ENCODE measurements at regions not wholly inside any gene's neighbourhood (a gene's known extent, or its start where the extent isn't known, plus 50 kb on each side); places are given as distances from the start of the nearest gene placed in this dataset.

DNA sequence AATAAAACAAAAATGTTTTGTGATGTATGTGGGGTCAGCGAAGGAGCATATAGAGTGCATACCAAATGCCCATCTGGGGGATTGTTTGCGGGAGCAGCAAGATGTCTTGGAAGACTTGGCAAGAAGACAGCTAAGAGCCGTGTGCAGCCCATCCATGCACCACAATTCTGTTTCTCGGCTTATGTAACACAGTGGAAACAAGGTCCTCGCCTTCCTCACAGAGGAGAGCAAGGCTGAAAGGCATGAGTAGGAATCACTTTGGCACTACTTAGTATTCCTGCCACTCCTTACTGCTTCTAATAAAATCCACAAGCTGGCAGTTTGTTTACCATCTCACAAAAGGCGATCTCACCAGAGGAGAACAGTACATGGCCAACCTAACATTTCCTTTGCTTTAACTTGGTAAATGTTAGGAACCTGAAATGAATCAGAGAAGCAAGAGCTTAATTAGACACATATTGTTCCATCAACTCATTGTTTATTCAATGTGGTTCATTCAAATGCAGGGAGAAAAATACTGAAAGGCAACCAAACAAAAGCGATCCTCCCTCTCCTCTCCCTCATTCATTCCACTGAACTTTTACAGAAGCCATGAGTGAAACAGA lies 648.1 kb downstream of the ACTL7B start:
- Histone ChIP-seq H3K27me3 (ENCODE audit: insufficient read depth, low read length) (no peaks in the 10 kb centered on the region), H4K8ac (replicated peaks; ENCODE audit: insufficient read length, low read depth, low read length) (no peak overlapping the region), H3K9ac (ENCODE audit: extremely low read depth, insufficient read length, low read length) (no peak overlapping the region), H3K4me1 (ENCODE audit: insufficient read depth, low read length) (no peaks in the 10 kb centered on the region; the same call in 1 of the 2 replicates), H2AK5ac (ENCODE audit: insufficient read length, low read length) (no peak overlapping the region), H2BK20ac (ENCODE audit: low read depth, low read length, poor library complexity, severe bottlenecking) (no peak overlapping the region), H4K5ac (ENCODE audit: insufficient read length, low read depth, low read length) (no peak overlapping the region), H3K4ac (ENCODE audit: low read depth, low read length) (no peak overlapping the region), H3K9me3 (ENCODE audit: control insufficient read depth, low read depth, low read length) (no peaks in the 10 kb centered on the region), H3K23ac (ENCODE audit: insufficient read length, low read depth, low read length) (no peak overlapping the region), H3K4me2 (ENCODE audit: insufficient read depth, insufficient read length, low read length) (no peak overlapping the region), H2BK120ac (ENCODE audit: low read depth, low read length, poor library complexity, severe bottlenecking) (no peak overlapping the region), H3K56ac (ENCODE audit: insufficient read length, low read depth, low read length) (no peak overlapping the region), H3K27ac (ENCODE audit: insufficient read length, low read depth, low read length) (no peak overlapping the region), H2BK15ac (ENCODE audit: low read depth, low read length) (no peak overlapping the region), H3K18ac (ENCODE audit: insufficient read length, low read depth, low read length) (no peak overlapping the region), H3K79me2 (ENCODE audit: insufficient read depth, low read length) (no peaks in the 10 kb centered on the region), H2BK5ac (ENCODE audit: insufficient read length, low read length) (no peak overlapping the region), H2AFZ (ENCODE audit: low read length) (no peak overlapping the region), H4K91ac (ENCODE audit: insufficient read length, low read depth, low read length) (no peak overlapping the region), H4K20me1 (ENCODE audit: control insufficient read depth, insufficient read depth, insufficient read length) (no peaks in the 10 kb centered on the region), H3K14ac (ENCODE audit: insufficient read depth, low read length) (no peak overlapping the region), H3K23me2 (ENCODE audit: insufficient read length, low read depth, low read length, poor library complexity, severe bottlenecking) (no peaks in the 10 kb centered on the region), H3T11ph (ENCODE audit: low read length) (no peak overlapping the region), H2BK12ac (ENCODE audit: insufficient read length, low read depth, low read length) (no peak overlapping the region), H3K79me1 (ENCODE audit: insufficient read depth, low read depth, low read length, poor library complexity, severe bottlenecking) (no peaks in the 10 kb centered on the region)
- TF ChIP-seq CTCF (conservative IDR thresholded peaks at IDR 0.05) = no peak
- Mint-ChIP-seq H3K4me3 (no peak overlapping the region), H3K27ac (no peak overlapping the region), H3K4me1 (0 out of 4 replicates have a peak, but pooled peaks cover 0 to 3% of the 10 kb centered on the region in 2 experiments), H3K36me3 (ENCODE audit: insufficient read depth in 1 of 3, low read depth in 3 of 3) (no peaks in the 10 kb centered on the region; a peak in 2 of 7 replicates), H3K9me3 (peaks cover 5 to 6% of the 10 kb centered on the region in 2 experiments; a peak in 4 of 5 replicates), H3K27me3 (ENCODE audit: low read depth) (no peaks in the 10 kb centered on the region)
- no CpG with 5 or more reads among the region's 7 CpGs for WGBS (ENCODE audit: extremely low coverage, insufficient read length, low lambda C conversion rate)
- DNase-seq = no peak
